Fibroblast of lung (primary cell): ENCODE measurements at regions not wholly inside any gene's neighbourhood (a gene's known extent, or its start where the extent isn't known, plus 50 kb on each side); places are given as distances from the start of the nearest gene placed in this dataset.

ENCODE experiments used
- CTCF ChIP-seq, 2 donors: IDR thresholded peaks in 1 of 2; conservative IDR thresholded peaks in 1 of 2; 1 replicate in 1 of 2; 2 replicates in 1 of 2; pipeline ENCODE4 v1.5.1; 2011 to 2012; ENCODE audit warnings: low read length in 2 of 2, control low read depth in 1 of 2, inconsistent platforms in 1 of 2, low read depth in 1 of 2, mild to moderate bottlenecking in 1 of 2
- EZH2 ChIP-seq: IDR thresholded peaks from 2 replicates; pipeline ENCODE4 v1.5.1; 2012; ENCODE audit warnings: low read length, control low read depth, mild to moderate bottlenecking; ENCODE audit errors: missing control alignments

- TF ChIP-seq CTCF (conservative IDR thresholded peaks at IDR 0.05 in 1 of 2, IDR thresholded peaks at IDR 0.05 in 1 of 2; ENCODE audit: low read depth in 1 of 2, low read length in 2 of 2) (no peak), EZH2 (no peak)
These were observed 100.8 kb upstream of the LIPC start for GRCh38 chr15:58330741-58331559.
